ENCODE measurements at regions not wholly inside any gene's neighbourhood (a gene's known extent, or its start where the extent isn't known, plus 50 kb on each side); places are given as distances from the start of the nearest gene placed in this dataset.

DNA sequence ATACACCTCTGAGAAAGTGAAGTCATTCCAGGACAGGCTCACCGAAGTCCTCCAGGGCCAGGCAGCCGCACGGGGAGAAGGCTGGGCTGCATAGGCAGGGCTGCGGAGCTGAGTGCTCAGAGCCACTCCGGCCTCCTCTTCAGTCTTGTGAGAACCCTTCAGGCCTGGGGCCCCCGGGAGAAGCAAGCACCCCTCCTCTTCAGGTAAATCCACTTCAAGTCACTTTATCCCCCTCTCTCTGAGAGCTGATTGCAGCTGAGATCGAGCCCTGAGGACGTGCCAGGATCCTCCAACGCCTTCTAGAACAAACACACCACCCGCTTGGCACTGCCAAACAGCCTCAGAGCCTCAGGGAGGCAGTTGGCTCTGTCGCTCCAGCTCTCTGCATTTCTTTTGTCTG lies 1526.3 kb downstream of the BRD1 start:
- TF ChIP-seq, protein P1, sequence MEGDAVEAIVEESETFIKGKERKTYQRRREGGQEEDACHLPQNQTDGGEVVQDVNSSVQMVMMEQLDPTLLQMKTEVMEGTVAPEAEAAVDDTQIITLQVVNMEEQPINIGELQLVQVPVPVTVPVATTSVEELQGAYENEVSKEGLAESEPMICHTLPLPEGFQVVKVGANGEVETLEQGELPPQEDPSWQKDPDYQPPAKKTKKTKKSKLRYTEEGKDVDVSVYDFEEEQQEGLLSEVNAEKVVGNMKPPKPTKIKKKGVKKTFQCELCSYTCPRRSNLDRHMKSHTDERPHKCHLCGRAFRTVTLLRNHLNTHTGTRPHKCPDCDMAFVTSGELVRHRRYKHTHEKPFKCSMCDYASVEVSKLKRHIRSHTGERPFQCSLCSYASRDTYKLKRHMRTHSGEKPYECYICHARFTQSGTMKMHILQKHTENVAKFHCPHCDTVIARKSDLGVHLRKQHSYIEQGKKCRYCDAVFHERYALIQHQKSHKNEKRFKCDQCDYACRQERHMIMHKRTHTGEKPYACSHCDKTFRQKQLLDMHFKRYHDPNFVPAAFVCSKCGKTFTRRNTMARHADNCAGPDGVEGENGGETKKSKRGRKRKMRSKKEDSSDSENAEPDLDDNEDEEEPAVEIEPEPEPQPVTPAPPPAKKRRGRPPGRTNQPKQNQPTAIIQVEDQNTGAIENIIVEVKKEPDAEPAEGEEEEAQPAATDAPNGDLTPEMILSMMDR (IDR thresholded peaks at IDR 0.05): no peak
- TF ChIP-seq POLR2A (IDR thresholded peaks at IDR 0.05): no peak

Data from esophagus squamous epithelium (tissue), 4 donors.